ENCODE measurements at regions not wholly inside any gene's neighbourhood (a gene's known extent, or its start where the extent isn't known, plus 50 kb on each side); places are given as distances from the start of the nearest gene placed in this dataset.

GRCh38 chr6:81806793-81807565 lies 54.5 kb upstream of the TENT5A start:
- 59 to 74% (median 71%) methylated on average over 8 of the region's 8 CpGs for WGBS, 5 donors
- Histone ChIP-seq H3K9me3 (no peaks in the 10 kb centered on the region), H3K4me3 (no peak overlapping the region), H3K36me3 (no peaks in the 10 kb centered on the region), H3K27ac (no peak overlapping the region), H3K4me1 (peaks cover 0 to 18% (median 6%) of the 10 kb centered on the region in 4 donors), H3K27me3 (no peaks in the 10 kb centered on the region)
- intact Hi-C loops (cut with DNase I; ENCODE audit: low total_unique reads): no loop called here
- no peak for TF ChIP-seq EP300 (IDR thresholded peaks at IDR 0.05)
- TF ChIP-seq POLR2A (IDR thresholded peaks at IDR 0.05): no peak
- no peak for TF ChIP-seq CTCF (IDR thresholded peaks at IDR 0.05)
- TF ChIP-seq POLR2AphosphoS5 (IDR thresholded peaks at IDR 0.05): no peak
- DNase-seq: no peak

GRCh38 chr6:81802356-81802755 lies 49.9 kb upstream of the TENT5A start:
- H3K9me3 ChIP-seq: no peaks in the 10 kb centered on the region
- no peaks in the 10 kb centered on the region for H3K4me1 ChIP-seq
- no peak overlapping the region for H3K27ac ChIP-seq
- intact Hi-C loops (cut with DNase I; ENCODE audit: low total_unique reads): no loop called here
- 65 to 94% (median 78%) methylated on average over 4 of the region's 4 CpGs for WGBS, 5 donors
- no peak overlapping the region for H3K4me3 ChIP-seq
- TF ChIP-seq CTCF (IDR thresholded peaks at IDR 0.05): no peak
- no peak for TF ChIP-seq POLR2AphosphoS5 (IDR thresholded peaks at IDR 0.05)
- TF ChIP-seq EP300 (IDR thresholded peaks at IDR 0.05): no peak
- no peak for TF ChIP-seq POLR2A (IDR thresholded peaks at IDR 0.05)
- no peaks in the 10 kb centered on the region for H3K27me3 ChIP-seq
- no peak for DNase-seq
- no peaks in the 10 kb centered on the region for H3K36me3 ChIP-seq

Small RNAs in the stretch of these regions (small RNA-seq; reads per million reads assigned to genes)
- gene AL360157.1: 0 reads per million in 4 donors
